ENCODE measurements at regions not wholly inside any gene's neighbourhood (a gene's known extent, or its start where the extent isn't known, plus 50 kb on each side); places are given as distances from the start of the nearest gene placed in this dataset.

DNA sequence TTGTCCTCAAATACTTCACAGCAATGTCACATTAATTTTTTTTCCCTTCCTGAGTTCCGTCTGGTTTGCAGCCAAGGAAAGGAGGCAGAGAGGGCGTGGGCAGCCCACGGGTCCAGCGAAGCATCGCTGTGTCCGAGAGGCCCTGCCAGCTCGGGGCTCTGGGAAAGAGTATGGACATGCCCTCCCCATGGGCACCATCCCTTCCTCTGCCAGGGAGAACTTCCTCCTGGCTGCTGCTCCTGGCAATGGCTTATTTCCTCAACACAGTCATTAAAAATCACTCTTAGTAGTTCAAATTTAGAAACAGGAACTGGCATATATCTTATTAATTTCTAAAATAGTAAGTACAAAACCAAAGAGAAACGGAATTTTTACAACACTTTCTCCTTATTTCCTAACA, 115.4 kb downstream of the RIPK4 start:
- Mint-ChIP-seq H3K9me3 (ENCODE audit: low read depth) (no peaks in the 10 kb centered on the region), H3K27me3 (ENCODE audit: low read depth) (no peaks in the 10 kb centered on the region), H3K4me1 (ENCODE audit: low read depth) (peaks cover 51% of the 10 kb centered on the region), H3K4me3 (ENCODE audit: unreplicated experiment) (no peak overlapping the region), H3K27ac (ENCODE audit: unreplicated experiment) (peak overlapping the region; percentile 37), H3K36me3 (ENCODE audit: low read depth) (no peaks in the 10 kb centered on the region)
- DNase-seq (ENCODE audit: low spot score): no peak
- TF ChIP-seq, protein P1, sequence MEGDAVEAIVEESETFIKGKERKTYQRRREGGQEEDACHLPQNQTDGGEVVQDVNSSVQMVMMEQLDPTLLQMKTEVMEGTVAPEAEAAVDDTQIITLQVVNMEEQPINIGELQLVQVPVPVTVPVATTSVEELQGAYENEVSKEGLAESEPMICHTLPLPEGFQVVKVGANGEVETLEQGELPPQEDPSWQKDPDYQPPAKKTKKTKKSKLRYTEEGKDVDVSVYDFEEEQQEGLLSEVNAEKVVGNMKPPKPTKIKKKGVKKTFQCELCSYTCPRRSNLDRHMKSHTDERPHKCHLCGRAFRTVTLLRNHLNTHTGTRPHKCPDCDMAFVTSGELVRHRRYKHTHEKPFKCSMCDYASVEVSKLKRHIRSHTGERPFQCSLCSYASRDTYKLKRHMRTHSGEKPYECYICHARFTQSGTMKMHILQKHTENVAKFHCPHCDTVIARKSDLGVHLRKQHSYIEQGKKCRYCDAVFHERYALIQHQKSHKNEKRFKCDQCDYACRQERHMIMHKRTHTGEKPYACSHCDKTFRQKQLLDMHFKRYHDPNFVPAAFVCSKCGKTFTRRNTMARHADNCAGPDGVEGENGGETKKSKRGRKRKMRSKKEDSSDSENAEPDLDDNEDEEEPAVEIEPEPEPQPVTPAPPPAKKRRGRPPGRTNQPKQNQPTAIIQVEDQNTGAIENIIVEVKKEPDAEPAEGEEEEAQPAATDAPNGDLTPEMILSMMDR (IDR thresholded peaks at IDR 0.05): no peak

DNA sequence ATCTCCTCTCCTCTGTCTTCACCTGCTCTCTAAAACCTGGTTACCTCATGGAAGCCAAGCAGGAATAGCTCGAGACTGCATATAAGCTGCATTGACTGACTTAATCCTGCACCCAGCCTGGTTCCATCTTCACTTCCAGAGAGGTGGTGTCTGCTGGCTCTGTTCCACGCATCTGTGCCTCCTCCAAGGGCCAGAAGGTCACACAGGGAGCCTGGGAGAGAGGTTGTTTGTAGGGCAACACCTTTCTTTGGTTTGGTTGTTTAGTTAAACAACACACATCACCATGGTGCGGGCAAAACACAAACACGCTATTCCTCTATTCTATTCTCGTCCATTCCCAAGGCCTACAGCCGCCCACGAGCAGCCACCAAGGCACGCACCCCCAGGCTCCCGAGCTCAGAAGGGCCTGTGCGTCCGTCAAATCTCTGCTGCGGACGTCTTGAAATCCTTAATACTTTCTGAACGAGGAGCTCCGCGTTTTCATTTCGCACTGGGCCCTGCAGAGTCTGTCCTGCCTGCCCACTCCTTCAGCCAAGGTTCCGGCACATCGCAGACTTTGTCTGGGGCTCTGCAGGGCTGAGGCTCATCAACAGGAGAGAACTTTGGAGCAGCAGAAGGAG, 116.2 kb downstream of the RIPK4 start:
- Mint-ChIP-seq H3K27me3 (ENCODE audit: low read depth) (no peaks in the 10 kb centered on the region), H3K27ac (ENCODE audit: unreplicated experiment) (no peak overlapping the region)
- TF ChIP-seq, protein P1 (IDR thresholded peaks at IDR 0.05): no peak

DNA sequence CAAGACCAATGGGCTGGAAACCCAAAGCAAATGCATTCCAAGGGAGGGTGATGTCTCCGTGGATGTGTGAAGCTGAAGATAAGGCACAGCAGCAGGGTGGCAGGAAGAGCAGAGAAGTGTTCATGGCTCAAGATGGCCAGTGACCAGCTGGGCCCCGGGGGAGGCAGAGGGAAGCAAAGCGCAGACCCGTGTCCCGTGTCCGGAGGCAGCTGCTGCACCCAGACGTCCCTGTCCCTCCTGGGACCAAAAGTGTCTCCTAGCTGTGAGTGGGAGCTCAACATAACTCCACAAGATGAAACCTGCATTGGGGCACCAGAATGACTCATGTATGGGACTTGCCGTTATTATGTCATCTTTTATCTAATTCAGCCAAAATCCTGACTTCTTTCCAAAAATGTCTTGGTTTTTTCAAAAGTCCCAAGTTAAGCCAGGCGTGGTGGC, 118.2 kb downstream of the RIPK4 start:
- peaks cover 40% of the 10 kb centered on the region for H3K4me1 Mint-ChIP-seq (ENCODE audit: low read depth)
- no peaks in the 10 kb centered on the region for H3K27me3 Mint-ChIP-seq (ENCODE audit: low read depth)
- DNase-seq (ENCODE audit: low spot score): no peak
- H3K9me3 Mint-ChIP-seq (ENCODE audit: low read depth): no peaks in the 10 kb centered on the region
- no peak overlapping the region for H3K4me3 Mint-ChIP-seq (ENCODE audit: unreplicated experiment)
- H3K36me3 Mint-ChIP-seq (ENCODE audit: low read depth): no peaks in the 10 kb centered on the region
- H3K27ac Mint-ChIP-seq (ENCODE audit: unreplicated experiment): peak overlapping the region; percentile 84
- TF ChIP-seq, protein P1 (IDR thresholded peaks at IDR 0.05): no peak

More for the DNA sequence above, 116.2 kb downstream of the RIPK4 start:
- Mint-ChIP-seq H3K9me3 (ENCODE audit: low read depth) (no peaks in the 10 kb centered on the region), H3K4me3 (ENCODE audit: unreplicated experiment) (no peak overlapping the region), H3K36me3 (ENCODE audit: low read depth) (no peaks in the 10 kb centered on the region), H3K4me1 (ENCODE audit: low read depth) (peaks cover 51% of the 10 kb centered on the region)
- DNase-seq (ENCODE audit: low spot score): no peak

DNA sequence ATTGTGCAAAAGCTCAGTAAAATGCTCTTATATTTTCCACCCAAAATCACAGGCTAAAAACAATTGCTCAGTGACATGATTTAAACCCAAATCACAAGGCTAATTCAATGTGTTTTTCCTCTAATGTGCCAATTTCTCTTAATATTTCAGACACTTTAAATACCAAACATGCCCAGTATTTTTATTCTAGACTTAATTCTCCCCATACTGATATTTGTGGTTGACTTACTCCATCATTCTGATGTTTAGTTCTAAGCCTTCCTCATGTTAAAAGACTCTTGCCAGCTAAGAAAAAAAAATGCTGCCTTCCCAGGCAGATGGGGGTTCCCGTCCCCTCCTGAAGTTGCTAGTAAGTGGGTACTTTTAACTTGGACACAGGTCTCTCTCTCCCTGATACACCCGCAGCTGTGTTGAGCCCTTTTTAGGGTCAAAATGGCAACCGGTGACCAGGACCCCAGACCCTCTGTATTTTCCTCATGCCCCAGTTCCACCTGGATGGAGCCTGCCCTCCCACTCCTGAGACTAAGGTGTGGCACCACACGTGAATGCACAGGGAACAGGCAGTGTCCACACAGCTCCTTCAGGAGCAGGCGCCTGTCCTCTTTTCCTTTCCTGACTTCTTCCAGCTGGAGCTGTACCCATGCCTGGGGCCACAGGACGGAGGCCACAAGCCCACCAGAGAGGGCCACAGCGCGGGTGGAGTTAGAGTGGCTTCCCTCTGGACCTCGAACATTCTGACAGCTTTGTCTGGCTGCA, 118.9 kb downstream of the RIPK4 start:
- H3K4me1 Mint-ChIP-seq (ENCODE audit: low read depth): peaks cover 40% of the 10 kb centered on the region
- no peak overlapping the region for H3K4me3 Mint-ChIP-seq (ENCODE audit: unreplicated experiment)
- no peaks in the 10 kb centered on the region for H3K27me3 Mint-ChIP-seq (ENCODE audit: low read depth)
- H3K36me3 Mint-ChIP-seq (ENCODE audit: low read depth): no peaks in the 10 kb centered on the region
- no peak for DNase-seq (ENCODE audit: low spot score)
- TF ChIP-seq, protein P1 (IDR thresholded peaks at IDR 0.05): no peak
- H3K9me3 Mint-ChIP-seq (ENCODE audit: low read depth): no peaks in the 10 kb centered on the region
- peak overlapping the region; percentile 84 for H3K27ac Mint-ChIP-seq (ENCODE audit: unreplicated experiment)

DNA sequence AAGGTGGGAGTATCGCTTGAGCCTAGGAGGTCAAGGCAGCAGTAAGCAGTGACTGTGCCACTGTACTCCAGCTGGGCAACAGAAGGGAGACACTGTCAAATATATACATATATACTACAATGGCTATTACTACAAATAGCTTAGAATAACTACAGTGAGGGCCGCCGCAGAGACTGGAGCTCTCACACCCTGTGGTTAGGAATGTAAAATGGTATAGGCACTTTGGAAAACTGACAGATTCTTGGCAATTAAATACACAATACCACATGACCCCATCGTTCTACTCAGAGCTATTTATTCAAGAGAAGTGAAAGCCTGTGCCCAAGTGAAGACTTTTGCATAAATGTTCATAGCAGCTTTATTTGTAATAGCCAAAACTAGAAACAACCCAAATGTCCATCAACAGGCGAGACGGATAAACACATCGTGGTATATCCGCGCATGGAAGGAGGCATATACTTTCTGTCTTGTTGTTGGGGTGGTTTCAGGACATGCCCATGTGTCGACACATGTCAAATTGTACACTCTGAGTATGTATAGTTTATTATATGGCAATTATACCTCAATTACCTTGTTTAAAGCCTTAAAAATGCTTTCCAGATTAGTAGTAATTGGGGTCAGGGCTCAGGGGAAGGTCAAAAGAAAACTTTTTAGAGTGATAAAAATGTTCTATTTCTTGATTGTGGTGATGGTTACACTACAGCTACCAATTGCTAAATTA, 123.4 kb downstream of the RIPK4 start:
- H3K9me3 Mint-ChIP-seq (ENCODE audit: low read depth): peaks cover 2% of the 10 kb centered on the region
- peak; percentile 51 for DNase-seq (ENCODE audit: low spot score)
- TF ChIP-seq, protein P1 (IDR thresholded peaks at IDR 0.05): peak; percentile 24

More for the DNA sequence above, 123.4 kb downstream of the RIPK4 start:
- Mint-ChIP-seq H3K4me3 (ENCODE audit: unreplicated experiment) (peak overlapping the region; percentile 14), H3K27ac (ENCODE audit: unreplicated experiment) (peak overlapping the region; percentile 98), H3K27me3 (ENCODE audit: low read depth) (no peaks in the 10 kb centered on the region), H3K4me1 (ENCODE audit: low read depth) (peaks cover 52% of the 10 kb centered on the region), H3K36me3 (ENCODE audit: low read depth) (no peaks in the 10 kb centered on the region)
